Activated naive CD8-positive, alpha-beta T cell treated with anti-CD3 and anti-CD28 coated beads for 36 hours (primary cell): ENCODE measurements at regions not wholly inside any gene's neighbourhood (a gene's known extent, or its start where the extent isn't known, plus 50 kb on each side); places are given as distances from the start of the nearest gene placed in this dataset.

Source experiments
- DNase-seq: peaks from one replicate; pipeline ENCODE4 v3.0.0; 2021
- H3K27ac Mint-ChIP-seq: one replicate; pipeline ENCODE4 v1.8.0; 2022; ENCODE audit warnings: mild to moderate bottlenecking, moderate library complexity, mixed read lengths
- H3K27me3 Mint-ChIP-seq: one replicate; pipeline ENCODE4 v1.8.0; 2022; ENCODE audit warnings: mild to moderate bottlenecking, mixed read lengths
- H3K36me3 Mint-ChIP-seq: one replicate; pipeline ENCODE4 v1.8.0; 2021; ENCODE audit warnings: mild to moderate bottlenecking, mixed read lengths
- H3K4me1 Mint-ChIP-seq: one replicate; pipeline ENCODE4 v1.8.0; 2021; ENCODE audit warnings: mixed read lengths
- H3K4me3 Mint-ChIP-seq: one replicate; pipeline ENCODE4 v1.8.0; 2022; ENCODE audit warnings: mild to moderate bottlenecking, moderate library complexity, mixed read lengths
- H3K9me3 Mint-ChIP-seq: one replicate; pipeline ENCODE4 v1.8.0; 2022; ENCODE audit warnings: mixed read lengths

- H3K9me3 Mint-ChIP-seq: no peaks in the 10 kb centered on the region
- H3K27ac Mint-ChIP-seq: no peak overlapping the region
- DNase-seq: no peak
- H3K36me3 Mint-ChIP-seq: no peaks in the 10 kb centered on the region
- peaks cover 9% of the 10 kb centered on the region for H3K27me3 Mint-ChIP-seq
- H3K4me3 Mint-ChIP-seq: no peak overlapping the region
- H3K4me1 Mint-ChIP-seq: no peaks in the 10 kb centered on the region
Observed at GRCh38 chr3:16059081-16059537, 115.4 kb upstream of the GALNT15 start.

DNA sequence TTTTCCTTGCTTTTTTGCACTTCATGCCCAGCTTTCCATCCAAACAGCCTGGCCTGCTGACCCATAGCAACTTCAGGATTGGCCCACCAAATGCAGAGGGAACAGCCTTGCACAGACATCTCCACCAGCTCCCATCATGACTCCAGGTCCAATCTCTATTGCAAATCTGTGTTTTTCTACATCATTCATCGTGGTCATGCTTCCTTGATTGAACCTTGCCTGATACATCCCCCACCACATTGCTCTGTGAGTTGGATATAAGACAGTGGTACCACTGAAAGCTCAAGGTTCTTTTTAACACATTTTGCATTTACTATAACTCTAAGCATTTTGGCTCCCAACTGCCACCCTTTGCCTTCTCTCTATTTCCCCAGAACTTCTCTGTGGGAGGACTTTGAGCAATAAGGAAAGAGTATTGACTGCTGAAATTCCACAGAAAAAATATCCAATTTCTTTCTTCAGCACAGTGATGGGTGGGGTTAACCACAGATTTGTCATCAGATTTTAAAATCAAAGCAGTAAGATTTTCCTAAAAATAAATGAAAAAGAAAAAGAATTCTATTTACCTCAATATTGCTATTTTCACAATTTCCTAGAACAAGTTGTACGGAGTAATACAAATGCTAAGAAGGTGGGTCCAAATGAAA is 114.6 kb upstream of the GALNT15 start:
- Mint-ChIP-seq H3K9me3 (no peaks in the 10 kb centered on the region), H3K36me3 (no peaks in the 10 kb centered on the region), H3K4me1 (peaks cover under 1% of the 10 kb centered on the region), H3K27me3 (peaks cover 9% of the 10 kb centered on the region), H3K4me3 (no peak overlapping the region), H3K27ac (no peak overlapping the region)
- no peak for DNase-seq

GRCh38 chr3:16060358-16060852 is 114.1 kb upstream of the GALNT15 start:
- no peak for DNase-seq
- Mint-ChIP-seq H3K36me3 (no peaks in the 10 kb centered on the region), H3K27me3 (peaks cover 9% of the 10 kb centered on the region), H3K4me1 (peaks cover 3% of the 10 kb centered on the region), H3K4me3 (no peak overlapping the region), H3K9me3 (no peaks in the 10 kb centered on the region), H3K27ac (no peak overlapping the region)

DNA sequence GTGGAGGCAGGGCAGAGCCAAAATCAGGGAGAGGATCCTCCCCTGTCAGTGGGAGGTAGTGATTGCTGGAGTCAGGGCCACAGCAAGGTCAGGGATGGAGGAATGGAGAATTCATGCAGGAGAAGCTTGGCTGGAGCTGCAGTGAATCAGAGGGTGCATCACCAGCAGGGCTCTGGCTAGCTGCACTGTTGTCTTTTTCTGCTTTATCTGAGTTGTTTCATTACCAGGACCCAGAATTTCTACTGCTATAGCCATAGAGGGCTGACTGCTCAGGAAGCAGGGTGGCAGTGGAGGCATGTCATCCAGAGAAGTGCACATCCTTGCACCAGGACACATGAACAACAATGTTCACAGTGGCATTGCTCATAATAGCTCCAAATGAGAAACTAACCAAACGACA is 113.5 kb upstream of the GALNT15 start:
- Mint-ChIP-seq H3K9me3 (no peaks in the 10 kb centered on the region), H3K36me3 (no peaks in the 10 kb centered on the region), H3K4me3 (no peak overlapping the region), H3K27me3 (peaks cover 9% of the 10 kb centered on the region), H3K27ac (no peak overlapping the region), H3K4me1 (peaks cover 3% of the 10 kb centered on the region)
- DNase-seq: no peak

GRCh38 chr3:16061491-16061890 is 113.0 kb upstream of the GALNT15 start:
- H3K9me3 Mint-ChIP-seq: no peaks in the 10 kb centered on the region
- H3K4me3 Mint-ChIP-seq: no peak overlapping the region
- no peak for DNase-seq
- H3K27me3 Mint-ChIP-seq: peaks cover 9% of the 10 kb centered on the region
- H3K36me3 Mint-ChIP-seq: no peaks in the 10 kb centered on the region
- H3K4me1 Mint-ChIP-seq: peaks cover 3% of the 10 kb centered on the region
- no peak overlapping the region for H3K27ac Mint-ChIP-seq

GRCh38 chr3:16063603-16064002 is 110.9 kb upstream of the GALNT15 start:
- peaks cover 9% of the 10 kb centered on the region for H3K27me3 Mint-ChIP-seq
- no peaks in the 10 kb centered on the region for H3K36me3 Mint-ChIP-seq
- H3K9me3 Mint-ChIP-seq: no peaks in the 10 kb centered on the region
- no peak overlapping the region for H3K27ac Mint-ChIP-seq
- no peak overlapping the region for H3K4me3 Mint-ChIP-seq
- H3K4me1 Mint-ChIP-seq: peaks cover 3% of the 10 kb centered on the region
- no peak for DNase-seq

DNA sequence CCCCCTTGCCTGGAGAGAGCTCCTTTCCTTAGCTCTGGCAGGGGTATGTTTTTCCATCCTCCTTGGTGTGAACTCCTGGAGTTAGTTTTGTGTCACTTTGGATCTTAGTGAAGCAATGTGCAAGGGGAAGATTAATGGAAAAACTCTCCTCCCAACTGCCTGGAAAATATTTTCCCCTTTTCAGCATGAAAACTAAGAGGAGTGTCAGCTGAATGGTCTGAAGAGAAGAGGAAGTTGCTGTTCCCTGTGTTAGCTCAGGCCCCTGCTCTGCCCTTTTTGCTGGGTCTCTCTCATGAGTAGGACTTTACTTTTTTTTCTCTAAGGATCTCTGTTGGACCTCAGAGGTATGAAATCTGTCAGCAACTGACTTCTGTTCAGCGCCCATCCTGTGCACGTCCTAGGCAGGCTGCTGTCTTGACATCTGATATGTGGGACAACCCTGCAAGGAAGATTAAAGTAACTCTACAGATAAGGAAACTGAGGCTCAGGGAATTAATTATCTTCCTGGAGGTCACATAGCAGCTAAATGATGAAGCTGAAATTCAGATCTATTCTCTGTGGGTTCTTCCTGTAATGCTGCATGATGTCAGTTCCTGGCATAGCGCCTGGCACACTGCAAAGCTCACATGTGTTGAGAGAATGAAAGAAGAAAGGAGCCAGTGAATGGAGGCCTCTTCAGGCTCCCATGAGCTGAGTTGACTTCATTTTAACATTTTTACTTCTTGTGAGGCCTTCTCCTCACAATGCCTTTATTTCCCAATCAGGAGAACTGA is 109.7 kb upstream of the GALNT15 start:
- H3K27ac Mint-ChIP-seq: no peak overlapping the region
- peaks cover 3% of the 10 kb centered on the region for H3K4me1 Mint-ChIP-seq
- H3K4me3 Mint-ChIP-seq: no peak overlapping the region
- no peaks in the 10 kb centered on the region for H3K9me3 Mint-ChIP-seq
- H3K36me3 Mint-ChIP-seq: no peaks in the 10 kb centered on the region
- peaks cover 9% of the 10 kb centered on the region for H3K27me3 Mint-ChIP-seq
- DNase-seq: no peak

GRCh38 chr3:16066545-16066944 is 107.9 kb upstream of the GALNT15 start:
- no peak for DNase-seq
- Mint-ChIP-seq H3K4me1 (peaks cover 3% of the 10 kb centered on the region), H3K4me3 (no peak overlapping the region), H3K27ac (no peak overlapping the region), H3K36me3 (no peaks in the 10 kb centered on the region), H3K27me3 (peaks cover 9% of the 10 kb centered on the region), H3K9me3 (no peaks in the 10 kb centered on the region)

DNA sequence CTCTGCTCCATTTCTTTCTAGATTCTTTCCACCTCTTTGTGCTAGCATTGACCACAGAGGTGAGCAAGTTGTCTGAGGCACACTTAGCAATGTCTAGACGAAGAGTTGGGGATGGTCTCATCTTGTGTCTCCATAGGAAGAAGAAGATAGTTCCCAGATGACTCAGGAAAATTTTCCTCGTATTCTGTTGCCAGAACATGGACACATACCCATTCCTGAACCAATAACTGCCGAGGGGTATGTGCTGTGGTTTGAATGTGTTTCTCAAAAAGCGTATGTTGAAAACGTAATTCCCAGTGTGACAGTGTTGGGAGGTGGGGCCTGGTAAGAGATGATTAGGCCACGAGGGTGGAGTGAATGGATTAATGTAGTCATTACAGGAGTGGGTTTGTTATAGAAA is 107.5 kb upstream of the GALNT15 start:
- DNase-seq: no peak
- no peak overlapping the region for H3K27ac Mint-ChIP-seq
- H3K27me3 Mint-ChIP-seq: peaks cover 9% of the 10 kb centered on the region
- no peaks in the 10 kb centered on the region for H3K36me3 Mint-ChIP-seq
- H3K4me1 Mint-ChIP-seq: peaks cover 3% of the 10 kb centered on the region
- no peak overlapping the region for H3K4me3 Mint-ChIP-seq
- no peaks in the 10 kb centered on the region for H3K9me3 Mint-ChIP-seq

DNA sequence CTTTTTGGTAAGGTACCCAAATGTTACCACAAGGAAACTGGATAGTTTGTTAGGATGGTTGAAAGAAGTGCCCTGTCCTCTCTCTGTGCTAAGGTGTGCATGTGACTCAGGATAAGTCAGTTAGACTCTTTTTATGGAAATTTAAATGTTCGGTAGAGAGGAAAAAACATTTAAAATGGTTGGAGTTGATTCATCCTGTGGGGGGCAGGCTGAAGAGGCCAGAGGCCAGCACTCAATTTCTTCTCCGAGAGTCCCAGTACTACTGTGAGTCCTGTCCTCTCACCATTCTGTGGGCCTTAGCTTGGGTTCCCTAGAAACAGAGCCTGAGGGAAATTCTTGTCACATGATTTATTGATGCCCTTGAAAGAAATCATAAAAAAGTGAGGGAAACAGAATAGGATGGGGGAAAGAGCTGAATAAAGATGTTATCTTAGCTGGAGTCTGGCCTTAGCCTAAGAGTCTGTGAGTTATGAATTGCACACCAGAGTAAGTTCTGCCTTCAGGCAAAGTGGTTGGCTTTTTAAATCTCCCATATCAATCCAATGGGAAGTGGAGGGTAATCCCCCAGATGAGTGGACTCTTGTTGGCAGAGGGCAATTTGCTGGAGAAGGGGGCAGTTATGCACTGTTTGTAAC is 106.5 kb upstream of the GALNT15 start:
- Mint-ChIP-seq H3K27ac (no peak overlapping the region), H3K9me3 (no peaks in the 10 kb centered on the region), H3K36me3 (no peaks in the 10 kb centered on the region), H3K4me3 (no peak overlapping the region), H3K27me3 (peaks cover 6% of the 10 kb centered on the region), H3K4me1 (peaks cover 3% of the 10 kb centered on the region)
- no peak for DNase-seq

- Mint-ChIP-seq H3K27ac (no peak overlapping the region), H3K27me3 (peaks cover 4% of the 10 kb centered on the region), H3K4me3 (no peak overlapping the region), H3K9me3 (no peaks in the 10 kb centered on the region), H3K36me3 (no peaks in the 10 kb centered on the region), H3K4me1 (peaks cover 3% of the 10 kb centered on the region)
- DNase-seq: no peak
Observed at GRCh38 chr3:16069149-16069922, 105.1 kb upstream of the GALNT15 start.

DNA sequence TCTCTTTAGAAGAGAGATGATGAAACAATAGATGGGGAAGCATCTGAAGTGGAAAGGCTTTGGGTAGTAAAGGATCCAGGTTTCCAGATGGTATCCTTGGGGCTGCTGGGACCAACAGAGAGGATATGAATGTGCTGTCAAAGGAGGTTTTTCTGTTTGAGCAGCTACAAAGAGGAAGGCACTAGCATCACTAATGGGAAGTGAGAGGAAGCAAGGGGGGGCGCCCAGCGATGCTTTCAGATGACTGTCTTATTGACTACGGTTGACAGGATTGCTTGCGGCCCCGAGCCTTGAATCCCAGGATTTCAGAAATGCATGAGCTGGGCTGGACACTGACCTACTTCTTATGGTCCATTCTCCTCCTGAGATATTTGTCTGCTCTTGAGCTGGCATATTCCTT is 103.8 kb upstream of the GALNT15 start:
- H3K9me3 Mint-ChIP-seq: no peaks in the 10 kb centered on the region
- H3K4me3 Mint-ChIP-seq: no peak overlapping the region
- H3K27me3 Mint-ChIP-seq: peaks cover 4% of the 10 kb centered on the region
- DNase-seq: no peak
- no peaks in the 10 kb centered on the region for H3K36me3 Mint-ChIP-seq
- no peaks in the 10 kb centered on the region for H3K4me1 Mint-ChIP-seq
- no peak overlapping the region for H3K27ac Mint-ChIP-seq

DNA sequence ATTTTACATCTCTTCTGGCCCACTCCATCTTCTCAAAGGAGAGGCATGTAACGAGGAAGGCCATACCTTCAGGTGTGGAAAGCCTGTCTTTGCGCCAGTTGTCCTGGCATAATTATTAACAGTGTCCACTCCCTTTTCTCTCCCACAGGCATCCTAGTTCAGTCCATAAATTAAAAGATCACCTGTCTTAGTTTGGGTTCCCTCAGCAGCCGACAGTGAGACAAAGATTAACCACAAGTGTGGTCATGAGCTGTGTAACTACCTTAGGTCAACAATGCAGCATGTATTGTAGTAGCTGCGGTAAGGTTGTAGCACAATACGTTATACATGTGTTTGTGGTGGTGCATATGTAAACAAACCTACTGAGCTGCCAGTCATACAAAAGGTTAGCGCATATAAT is 103.3 kb upstream of the GALNT15 start:
- Mint-ChIP-seq H3K36me3 (no peaks in the 10 kb centered on the region), H3K4me3 (no peak overlapping the region), H3K9me3 (no peaks in the 10 kb centered on the region), H3K27me3 (peaks cover 4% of the 10 kb centered on the region), H3K27ac (no peak overlapping the region), H3K4me1 (no peaks in the 10 kb centered on the region)
- DNase-seq: no peak

- Mint-ChIP-seq H3K27ac (no peak overlapping the region), H3K4me1 (no peaks in the 10 kb centered on the region), H3K27me3 (peaks cover 6% of the 10 kb centered on the region), H3K4me3 (no peak overlapping the region), H3K9me3 (peaks cover 2% of the 10 kb centered on the region), H3K36me3 (no peaks in the 10 kb centered on the region)
- DNase-seq: no peak
Observed at GRCh38 chr3:16072420-16073110, 101.9 kb upstream of the GALNT15 start.
